ENCODE measurements at regions not wholly inside any gene's neighbourhood (a gene's known extent, or its start where the extent isn't known, plus 50 kb on each side); places are given as distances from the start of the nearest gene placed in this dataset.
A peak's percentile ranks its signal among the peaks of the same experiment; 100 is the strongest.
"Not testable (repeated sequence)": the region's sequence is repeated elsewhere in the genome, so short reads cannot be mapped to it uniquely, and the experiment has no call there.

GRCh38 chr7:49669692-49670260 lies 103.7 kb upstream of the VWC2 start:
- DNase-seq (ENCODE audit: low spot score) = no peak

GRCh38 chr7:49670991-49671390 lies 102.4 kb upstream of the VWC2 start:
- no peak for DNase-seq (ENCODE audit: low spot score)

DNA sequence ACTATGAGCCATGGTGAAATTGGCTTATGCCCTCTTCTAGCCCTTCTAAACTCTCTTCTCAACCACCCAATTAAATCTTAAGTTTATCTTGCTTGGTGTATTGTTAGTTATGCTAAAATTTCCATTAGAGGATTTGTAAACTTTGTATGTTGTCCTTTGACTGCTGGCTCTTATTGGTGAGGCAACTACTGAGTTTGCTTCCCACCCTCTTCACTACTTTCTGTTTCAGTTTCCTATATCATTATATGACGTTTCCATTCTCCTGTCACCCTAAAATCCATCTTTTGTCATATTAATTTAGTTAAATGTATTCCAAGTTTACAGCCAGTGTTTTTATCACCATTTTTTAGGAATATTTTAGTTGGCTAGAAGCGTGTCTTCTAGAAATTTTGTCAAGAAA lies 80.9 kb upstream of the VWC2 start:
- no peak for DNase-seq (ENCODE audit: low spot score)

GRCh38 chr7:49695971-49696370 lies 77.5 kb upstream of the VWC2 start:
- no peak for DNase-seq (ENCODE audit: low spot score)

- DNase-seq (ENCODE audit: low spot score) = no peak
These were observed 72.6 kb upstream of the VWC2 start for GRCh38 chr7:49700841-49701240.

DNA sequence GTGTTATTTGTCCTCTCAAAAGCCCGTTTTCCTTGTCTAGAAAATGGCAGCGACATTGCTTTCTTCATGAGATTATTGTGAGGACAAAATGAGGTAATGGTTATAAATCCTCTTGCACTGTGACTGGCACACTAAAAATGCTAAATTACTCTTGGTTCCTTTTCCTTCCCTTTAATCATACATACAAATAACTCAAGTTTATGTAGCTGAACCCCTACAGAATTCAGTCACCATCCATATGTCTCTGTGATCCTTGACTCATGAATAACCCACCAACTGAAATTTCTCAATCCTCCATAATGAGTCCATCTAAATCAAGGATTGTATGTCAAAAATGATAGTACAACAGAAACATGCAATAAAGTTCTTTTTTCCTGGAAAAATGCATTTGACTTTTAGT lies 71.3 kb upstream of the VWC2 start:
- DNase-seq (ENCODE audit: low spot score) = no peak

- no peak for DNase-seq (ENCODE audit: low spot score)
These were observed 70.1 kb upstream of the VWC2 start for GRCh38 chr7:49703337-49703736.

DNA sequence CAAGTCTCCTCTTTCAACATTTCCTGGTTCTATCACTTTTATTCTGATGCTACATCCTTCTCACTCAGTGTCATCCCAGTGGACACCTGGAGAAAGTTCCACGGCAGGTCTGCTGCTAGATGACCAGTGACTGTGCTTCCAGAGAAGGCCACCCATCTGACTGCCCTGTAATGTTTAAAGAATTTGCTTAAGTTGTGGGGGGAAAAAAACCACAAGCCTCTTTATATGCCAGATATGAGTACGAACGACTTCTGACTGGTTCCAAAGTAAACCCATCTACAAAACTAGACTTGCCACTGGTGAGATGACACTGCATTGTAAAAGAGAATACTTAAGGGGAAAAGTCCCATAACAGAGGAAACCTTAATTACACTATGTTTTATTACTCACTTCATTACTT lies 69.6 kb upstream of the VWC2 start:
- no peak for DNase-seq (ENCODE audit: low spot score)

GRCh38 chr7:49706106-49706505 lies 67.3 kb upstream of the VWC2 start:
- no peak for DNase-seq (ENCODE audit: low spot score)

DNA sequence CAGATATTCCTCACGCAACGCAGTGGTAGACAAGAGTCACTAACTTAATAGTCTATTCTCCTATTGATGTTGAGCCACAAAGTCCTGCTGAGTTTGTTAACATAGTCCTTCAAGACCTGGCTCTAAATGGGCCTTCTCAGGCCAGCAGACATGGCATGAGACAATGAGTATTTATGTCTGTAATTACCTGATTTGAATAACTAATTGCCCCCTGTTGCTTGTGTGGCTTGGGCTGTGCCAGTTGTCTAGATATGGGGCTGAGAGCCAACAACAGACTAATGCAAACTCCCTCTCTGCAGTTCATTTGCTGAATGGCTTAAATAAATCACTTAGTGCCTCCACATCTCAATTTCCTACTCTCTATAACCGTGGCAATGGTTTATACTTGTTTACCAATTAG lies 65.5 kb upstream of the VWC2 start:
- DNase-seq (ENCODE audit: low spot score) = peak; percentile 37

DNA sequence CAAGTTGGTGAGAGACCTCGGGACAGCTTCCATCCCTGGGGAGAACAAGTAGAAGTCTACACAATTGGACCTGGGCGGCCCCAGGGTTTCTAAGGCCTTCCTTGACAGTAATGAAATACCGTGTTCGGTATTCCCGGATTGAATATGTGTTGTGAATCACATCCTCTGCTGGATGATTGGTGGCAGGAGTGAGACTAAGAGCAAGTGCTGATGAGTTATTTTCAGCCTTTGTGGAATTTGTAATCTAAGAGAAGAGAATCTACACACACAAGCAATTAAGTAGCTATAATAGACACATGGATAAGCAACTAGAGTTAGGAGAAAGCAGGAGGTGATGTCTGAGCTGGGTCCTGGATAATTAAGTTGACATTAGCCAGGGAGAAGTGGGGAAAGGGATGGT lies 64.8 kb upstream of the VWC2 start:
- no peak for DNase-seq (ENCODE audit: low spot score)

GRCh38 chr7:49711072-49711723 lies 62.2 kb upstream of the VWC2 start:
- DNase-seq (ENCODE audit: low spot score) = not testable (repeated sequence)

GRCh38 chr7:49714182-49714581 lies 59.3 kb upstream of the VWC2 start:
- no peak for DNase-seq (ENCODE audit: low spot score)

GRCh38 chr7:49715486-49715885 lies 58.0 kb upstream of the VWC2 start:
- no peak for DNase-seq (ENCODE audit: low spot score)

DNA sequence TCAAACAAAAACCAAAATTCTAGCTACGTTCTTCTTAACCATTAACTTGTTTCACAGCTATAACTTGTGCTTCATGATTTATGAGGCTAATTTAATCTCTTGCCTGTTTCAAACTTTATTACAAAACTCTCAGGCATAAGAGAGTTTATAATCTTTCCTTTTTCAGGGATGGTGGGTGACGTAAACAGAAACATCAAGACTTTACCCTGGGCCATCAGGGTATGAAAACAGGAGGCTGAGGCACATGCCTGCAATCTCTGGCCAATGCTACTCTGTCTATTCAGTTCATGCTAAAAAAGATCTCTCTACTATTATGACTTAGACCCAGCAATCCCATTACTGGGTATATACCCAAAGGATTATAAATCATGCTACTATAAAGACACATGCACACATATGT lies 55.9 kb upstream of the VWC2 start:
- DNase-seq (ENCODE audit: low spot score) = no peak

GRCh38 chr7:49718760-49719159 lies 54.7 kb upstream of the VWC2 start:
- no peak for DNase-seq (ENCODE audit: low spot score)

- no peak for DNase-seq (ENCODE audit: low spot score)
These were observed 52.0 kb upstream of the VWC2 start for GRCh38 chr7:49721441-49721840.

All from globus pallidus (tissue), 1 donor.